Activated T-cell treated with anti-CD3 and anti-CD28 coated beads, Interleukin-2, amount 50 U/mL, for 72 hours (primary cell): ENCODE measurements at regions not wholly inside any gene's neighbourhood (a gene's known extent, or its start where the extent isn't known, plus 50 kb on each side); places are given as distances from the start of the nearest gene placed in this dataset.
"Not testable (repeated sequence)": the region's sequence is repeated elsewhere in the genome, so short reads cannot be mapped to it uniquely, and the experiment has no call there.

Experiments used
- ATAC-seq, 2 donors: fragments of 150-1000 bp; cut with Tn5 transposase; replicated peaks in 1 of 2; 2 replicates each; pipeline ENCODE4 v1.10.0; 2021; ENCODE audit warnings: moderate library complexity in 2 of 2, mild to moderate bottlenecking in 1 of 2
- DNase-seq, 2 donors: peaks; one replicate each; pipeline ENCODE4 v3.0.0; 2021 to 2022; ENCODE audit warnings: mixed read lengths in 1 of 2
- H3K27ac Mint-ChIP-seq: one replicate; pipeline ENCODE4 v1.8.0; 2022; ENCODE audit warnings: mild to moderate bottlenecking, moderate library complexity, mixed read lengths
- H3K27me3 Mint-ChIP-seq: one replicate; pipeline ENCODE4 v1.8.0; 2022; ENCODE audit warnings: low read depth, mixed read lengths
- H3K36me3 Mint-ChIP-seq, 2 donors: one replicate each; pipeline ENCODE4 v1.8.0; 2022; ENCODE audit warnings: mixed read lengths in 2 of 2, mild to moderate bottlenecking in 1 of 2; ENCODE audit not compliant: insufficient read depth in 2 of 2
- H3K4me1 Mint-ChIP-seq: one replicate; pipeline ENCODE4 v1.8.0; 2022; ENCODE audit warnings: low read depth, mixed read lengths
- H3K4me3 Mint-ChIP-seq, 2 donors: one replicate each; pipeline ENCODE4 v1.8.0; 2022; ENCODE audit warnings: mild to moderate bottlenecking in 2 of 2, mixed read lengths in 2 of 2, moderate library complexity in 2 of 2
- H3K9me3 Mint-ChIP-seq, 2 donors: one replicate each; pipeline ENCODE4 v1.8.0; 2022; ENCODE audit warnings: mixed read lengths in 2 of 2

GRCh38 chr3:164417955-164418354 is 660.3 kb downstream of the SI start:
- H3K27me3 Mint-ChIP-seq = no peaks in the 10 kb centered on the region
- H3K4me1 Mint-ChIP-seq = no peaks in the 10 kb centered on the region
- ATAC-seq (no peak), DNase-seq (no peak)
- H3K4me3 Mint-ChIP-seq = no peak overlapping the region
- H3K36me3 Mint-ChIP-seq = no peaks in the 10 kb centered on the region
- H3K9me3 Mint-ChIP-seq = peaks cover 4% of the 10 kb centered on the region in 2 donors
- no peak overlapping the region for H3K27ac Mint-ChIP-seq

GRCh38 chr3:164416491-164417222 is 661.6 kb downstream of the SI start:
- Mint-ChIP-seq H3K9me3 (peaks cover 1 to 8% of the 10 kb centered on the region in 2 donors), H3K4me1 (no peaks in the 10 kb centered on the region), H3K36me3 (peaks cover 0 to 5% of the 10 kb centered on the region in 2 donors), H3K4me3 (no peak overlapping the region), H3K27me3 (no peaks in the 10 kb centered on the region), H3K27ac (no peak overlapping the region)
- DNase-seq = no peak
- no peak for ATAC-seq

- H3K4me3 Mint-ChIP-seq = no peak overlapping the region
- no peak overlapping the region for H3K27ac Mint-ChIP-seq
- no peaks in the 10 kb centered on the region for H3K27me3 Mint-ChIP-seq
- peaks cover 5 to 7% of the 10 kb centered on the region in 2 donors for H3K9me3 Mint-ChIP-seq
- DNase-seq (no peak), ATAC-seq (no peak)
- no peaks in the 10 kb centered on the region for H3K4me1 Mint-ChIP-seq
- H3K36me3 Mint-ChIP-seq = peaks cover 0 to 6% of the 10 kb centered on the region in 2 donors
Measured at GRCh38 chr3:164408326-164408725, 670.0 kb downstream of the SI start.

- Mint-ChIP-seq H3K4me1 (no peaks in the 10 kb centered on the region), H3K27ac (no peak overlapping the region), H3K27me3 (no peaks in the 10 kb centered on the region), H3K36me3 (peaks cover 0 to 1% of the 10 kb centered on the region in 2 donors), H3K4me3 (no peak overlapping the region), H3K9me3 (peaks cover 2 to 11% of the 10 kb centered on the region in 2 donors)
- DNase-seq = no peak
- no peak for ATAC-seq
Measured at GRCh38 chr3:164407111-164407510, 671.2 kb downstream of the SI start.

GRCh38 chr3:164406281-164406680 is 672.0 kb downstream of the SI start:
- Mint-ChIP-seq H3K9me3 (peaks cover 2 to 11% of the 10 kb centered on the region in 2 donors), H3K27me3 (no peaks in the 10 kb centered on the region), H3K27ac (no peak overlapping the region), H3K4me1 (no peaks in the 10 kb centered on the region), H3K4me3 (no peak overlapping the region), H3K36me3 (peaks cover 0 to 1% of the 10 kb centered on the region in 2 donors)
- ATAC-seq (no peak), DNase-seq (no peak)

GRCh38 chr3:164401923-164402322 is 676.4 kb downstream of the SI start:
- H3K27me3 Mint-ChIP-seq = no peaks in the 10 kb centered on the region
- DNase-seq = no peak
- no peak for ATAC-seq
- H3K36me3 Mint-ChIP-seq = no peaks in the 10 kb centered on the region
- H3K4me3 Mint-ChIP-seq = no peak overlapping the region
- H3K4me1 Mint-ChIP-seq = no peaks in the 10 kb centered on the region
- H3K9me3 Mint-ChIP-seq = peaks cover 2 to 7% of the 10 kb centered on the region in 2 donors
- H3K27ac Mint-ChIP-seq = no peak overlapping the region

- H3K27ac Mint-ChIP-seq, H3K27me3 Mint-ChIP-seq, H3K36me3 Mint-ChIP-seq, ATAC-seq, DNase-seq, H3K9me3 Mint-ChIP-seq, H3K4me3 Mint-ChIP-seq, H3K4me1 Mint-ChIP-seq: not testable (repeated sequence)
Measured at GRCh38 chr3:164401440-164401839, 676.9 kb downstream of the SI start.

- ATAC-seq (no peak), DNase-seq (no peak)
- H3K36me3 Mint-ChIP-seq = no peaks in the 10 kb centered on the region
- H3K27me3 Mint-ChIP-seq = no peaks in the 10 kb centered on the region
- no peak overlapping the region for H3K4me3 Mint-ChIP-seq
- no peaks in the 10 kb centered on the region for H3K4me1 Mint-ChIP-seq
- no peak overlapping the region for H3K27ac Mint-ChIP-seq
- H3K9me3 Mint-ChIP-seq = peaks cover 4 to 5% of the 10 kb centered on the region in 2 donors
Measured at GRCh38 chr3:164397462-164397861, 680.8 kb downstream of the SI start.

GRCh38 chr3:164393171-164393570 is 685.1 kb downstream of the SI start:
- ATAC-seq (no peak), DNase-seq (no peak)
- no peak overlapping the region for H3K4me3 Mint-ChIP-seq
- H3K4me1 Mint-ChIP-seq = no peaks in the 10 kb centered on the region
- no peak overlapping the region for H3K27ac Mint-ChIP-seq
- H3K27me3 Mint-ChIP-seq = no peaks in the 10 kb centered on the region
- no peaks in the 10 kb centered on the region for H3K36me3 Mint-ChIP-seq
- H3K9me3 Mint-ChIP-seq = peaks cover 4 to 7% of the 10 kb centered on the region in 2 donors

- no peaks in the 10 kb centered on the region for H3K4me1 Mint-ChIP-seq
- no peaks in the 10 kb centered on the region for H3K27me3 Mint-ChIP-seq
- H3K4me3 Mint-ChIP-seq = no peak overlapping the region
- H3K27ac Mint-ChIP-seq = no peak overlapping the region
- DNase-seq = no peak
- peaks cover 4 to 8% of the 10 kb centered on the region in 2 donors for H3K9me3 Mint-ChIP-seq
- H3K36me3 Mint-ChIP-seq = no peaks in the 10 kb centered on the region
- ATAC-seq = no peak
Measured at GRCh38 chr3:164390046-164390445, 688.2 kb downstream of the SI start.

GRCh38 chr3:164387236-164387635 is 691.1 kb downstream of the SI start:
- Mint-ChIP-seq H3K4me1 (no peaks in the 10 kb centered on the region), H3K9me3 (peaks cover 4 to 8% of the 10 kb centered on the region in 2 donors), H3K36me3 (no peaks in the 10 kb centered on the region), H3K27me3 (no peaks in the 10 kb centered on the region), H3K27ac (no peak overlapping the region), H3K4me3 (no peak overlapping the region)
- DNase-seq (no peak), ATAC-seq (no peak)

GRCh38 chr3:164380156-164380555 is 698.1 kb downstream of the SI start:
- no peak for DNase-seq
- Mint-ChIP-seq H3K9me3 (peaks cover 0 to 2% of the 10 kb centered on the region in 2 donors), H3K4me3 (no peak overlapping the region), H3K27me3 (no peaks in the 10 kb centered on the region), H3K4me1 (no peaks in the 10 kb centered on the region), H3K36me3 (no peaks in the 10 kb centered on the region), H3K27ac (no peak overlapping the region)
- no peak for ATAC-seq

GRCh38 chr3:164377466-164377865 is 700.8 kb downstream of the SI start:
- H3K27me3 Mint-ChIP-seq = no peaks in the 10 kb centered on the region
- DNase-seq (no peak), ATAC-seq (no peak)
- no peaks in the 10 kb centered on the region for H3K4me1 Mint-ChIP-seq
- H3K27ac Mint-ChIP-seq = no peak overlapping the region
- no peaks in the 10 kb centered on the region for H3K36me3 Mint-ChIP-seq
- no peak overlapping the region for H3K4me3 Mint-ChIP-seq
- no peaks in the 10 kb centered on the region for H3K9me3 Mint-ChIP-seq

GRCh38 chr3:164375995-164376394 is 702.3 kb downstream of the SI start:
- no peaks in the 10 kb centered on the region for H3K4me1 Mint-ChIP-seq
- H3K36me3 Mint-ChIP-seq = no peaks in the 10 kb centered on the region
- ATAC-seq = no peak
- no peak overlapping the region for H3K4me3 Mint-ChIP-seq
- no peaks in the 10 kb centered on the region for H3K9me3 Mint-ChIP-seq
- no peak overlapping the region for H3K27ac Mint-ChIP-seq
- H3K27me3 Mint-ChIP-seq = no peaks in the 10 kb centered on the region
- no peak for DNase-seq
